Midbrain (tissue), 1 donor: ENCODE measurements at regions not wholly inside any gene's neighbourhood (a gene's known extent, or its start where the extent isn't known, plus 50 kb on each side); places are given as distances from the start of the nearest gene placed in this dataset.

Source experiments
- DNase-seq: peaks from one replicate; lab custom pipeline; 2025; lab: John Stamatoyannopoulos, UW

GRCh38 chr16:65202461-65202860 lies 80.6 kb upstream of the CDH11 start:
- no peak for DNase-seq

DNA sequence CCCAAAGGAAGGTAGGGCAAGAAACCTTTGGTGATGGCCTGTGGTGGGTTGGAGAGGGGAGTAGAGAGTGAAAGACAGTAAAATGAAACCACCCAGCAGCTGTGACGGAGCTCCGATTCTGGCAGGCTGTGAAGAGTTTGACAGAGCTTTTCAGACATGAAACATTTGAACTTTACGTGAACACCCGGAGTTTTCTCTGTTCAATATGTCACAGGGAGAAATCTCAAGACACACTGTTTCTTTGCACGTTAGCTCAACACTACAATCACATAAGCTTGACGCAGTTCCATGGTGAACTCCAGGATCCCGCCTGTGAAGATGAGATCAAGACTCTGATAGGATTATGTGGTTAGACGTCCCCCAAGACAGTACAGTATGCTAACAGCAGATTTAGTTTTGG lies 79.6 kb upstream of the CDH11 start:
- no peak for DNase-seq

GRCh38 chr16:65200857-65201256 lies 79.0 kb upstream of the CDH11 start:
- DNase-seq: no peak

DNA sequence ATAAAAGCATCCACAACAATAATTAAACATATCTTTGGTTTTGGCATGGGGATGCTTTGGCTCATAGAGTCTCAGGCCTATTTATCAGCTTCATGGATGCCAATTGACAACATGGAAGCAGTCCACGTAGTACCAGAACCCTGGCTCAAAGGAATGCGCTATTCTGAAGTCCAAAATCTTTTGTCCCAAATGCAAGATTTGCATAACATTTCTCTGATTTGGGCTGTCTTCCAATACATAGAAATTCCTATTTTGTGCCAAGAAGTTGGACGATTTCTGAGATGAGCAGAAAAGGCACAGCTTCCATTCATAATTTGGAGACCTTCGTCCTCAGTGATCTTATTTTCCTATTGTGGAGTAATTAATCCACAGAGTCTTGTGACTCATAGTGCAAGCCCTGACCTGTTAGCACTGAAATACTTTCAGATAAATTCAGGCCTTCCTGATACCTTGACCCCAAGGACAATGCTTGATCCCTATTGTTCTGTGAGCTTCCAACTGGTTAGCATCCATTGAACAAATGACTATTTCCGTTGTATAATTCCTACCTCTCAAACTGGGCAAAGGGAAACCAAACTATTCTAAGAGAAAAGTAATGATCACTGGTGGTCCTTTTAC lies 78.4 kb upstream of the CDH11 start:
- no peak for DNase-seq

- no peak for DNase-seq
Measured at GRCh38 chr16:65196420-65197075, 74.7 kb upstream of the CDH11 start.

GRCh38 chr16:65195998-65196397 lies 74.1 kb upstream of the CDH11 start:
- DNase-seq: no peak

GRCh38 chr16:65185241-65185778 lies 63.4 kb upstream of the CDH11 start:
- DNase-seq: no peak

GRCh38 chr16:65181071-65181561 lies 59.3 kb upstream of the CDH11 start:
- no peak for DNase-seq

DNA sequence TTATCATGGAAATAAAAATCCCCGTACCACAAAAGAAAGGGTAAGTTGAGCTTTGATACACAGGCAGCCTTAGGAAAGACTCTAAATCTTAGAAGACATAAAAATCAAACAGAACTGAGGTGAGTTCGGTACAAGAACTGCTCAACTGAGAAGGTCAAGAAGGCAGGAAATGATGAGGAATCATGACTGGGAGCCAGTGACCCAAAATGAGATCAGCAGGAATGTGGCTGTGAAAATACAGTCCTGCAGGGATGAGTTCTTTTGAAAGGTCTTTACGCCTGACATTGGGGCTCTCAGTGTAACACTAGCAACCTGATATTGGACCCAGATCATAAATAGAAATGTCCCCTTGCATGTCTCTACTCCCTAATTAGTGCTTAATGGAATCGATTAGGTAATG lies 56.3 kb upstream of the CDH11 start:
- DNase-seq: no peak

GRCh38 chr16:65176603-65177002 lies 54.7 kb upstream of the CDH11 start:
- DNase-seq: no peak

DNA sequence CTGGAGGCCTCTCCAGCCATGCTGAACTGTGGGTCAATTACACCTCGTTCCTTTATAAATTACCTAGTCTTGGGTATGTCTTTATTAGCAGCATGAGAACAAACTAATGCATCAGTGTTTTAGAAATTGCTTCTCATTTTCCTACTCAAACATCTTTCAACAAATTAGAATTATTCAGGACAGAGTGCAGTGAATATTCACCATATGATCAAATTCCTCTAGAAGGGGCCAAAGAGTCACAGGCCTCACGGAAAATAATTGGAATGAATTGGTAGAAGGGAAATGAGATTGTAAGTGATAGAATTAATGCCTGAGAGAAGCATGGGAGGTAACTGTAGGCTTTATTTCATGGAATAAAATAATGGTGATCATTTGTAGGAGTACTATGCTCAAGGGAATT lies 50.5 kb upstream of the CDH11 start:
- no peak for DNase-seq
